Glutamatergic neuron (in vitro differentiated cells): ENCODE measurements at regions not wholly inside any gene's neighbourhood (a gene's known extent, or its start where the extent isn't known, plus 50 kb on each side); places are given as distances from the start of the nearest gene placed in this dataset.
A peak's percentile ranks its signal among the peaks of the same experiment; 100 is the strongest.

Experiments used
- DNase-seq: peaks from one replicate; pipeline ENCODE4 v3.0.0; 2022
- H3K27ac Mint-ChIP-seq: one replicate; pipeline ENCODE4 v1.8.0; 2020; ENCODE audit warnings: mild to moderate bottlenecking, mixed read lengths, inconsistent platforms; ENCODE audit not compliant: unreplicated experiment
- H3K27me3 Mint-ChIP-seq: one replicate; pipeline ENCODE4 v1.8.0; 2020; ENCODE audit warnings: mild to moderate bottlenecking, moderate library complexity, mixed read lengths, inconsistent platforms; ENCODE audit not compliant: unreplicated experiment
- H3K36me3 Mint-ChIP-seq: one replicate; pipeline ENCODE4 v1.8.0; 2020; ENCODE audit warnings: mild to moderate bottlenecking, mixed read lengths, inconsistent platforms; ENCODE audit not compliant: unreplicated experiment
- H3K4me1 Mint-ChIP-seq: one replicate; pipeline ENCODE4 v1.8.0; 2020; ENCODE audit warnings: mild to moderate bottlenecking, low read depth, mixed read lengths, inconsistent platforms; ENCODE audit not compliant: unreplicated experiment
- H3K4me3 Mint-ChIP-seq: one replicate; pipeline ENCODE4 v1.8.0; 2020; ENCODE audit warnings: mild to moderate bottlenecking, mixed read lengths, inconsistent platforms; ENCODE audit not compliant: unreplicated experiment
- H3K9me3 Mint-ChIP-seq: one replicate; pipeline ENCODE4 v1.8.0; 2020; ENCODE audit warnings: mild to moderate bottlenecking, moderate library complexity, mixed read lengths, inconsistent platforms; ENCODE audit not compliant: unreplicated experiment
- TF ChIP-seq, protein P1 (sequence below): fragments of 200-600 bp; sonication (generic); IDR thresholded peaks from one replicate; pipeline ENCODE4 v1.5.0; 2021; ENCODE audit not compliant: partially characterized antibody, unreplicated experiment

DNA sequence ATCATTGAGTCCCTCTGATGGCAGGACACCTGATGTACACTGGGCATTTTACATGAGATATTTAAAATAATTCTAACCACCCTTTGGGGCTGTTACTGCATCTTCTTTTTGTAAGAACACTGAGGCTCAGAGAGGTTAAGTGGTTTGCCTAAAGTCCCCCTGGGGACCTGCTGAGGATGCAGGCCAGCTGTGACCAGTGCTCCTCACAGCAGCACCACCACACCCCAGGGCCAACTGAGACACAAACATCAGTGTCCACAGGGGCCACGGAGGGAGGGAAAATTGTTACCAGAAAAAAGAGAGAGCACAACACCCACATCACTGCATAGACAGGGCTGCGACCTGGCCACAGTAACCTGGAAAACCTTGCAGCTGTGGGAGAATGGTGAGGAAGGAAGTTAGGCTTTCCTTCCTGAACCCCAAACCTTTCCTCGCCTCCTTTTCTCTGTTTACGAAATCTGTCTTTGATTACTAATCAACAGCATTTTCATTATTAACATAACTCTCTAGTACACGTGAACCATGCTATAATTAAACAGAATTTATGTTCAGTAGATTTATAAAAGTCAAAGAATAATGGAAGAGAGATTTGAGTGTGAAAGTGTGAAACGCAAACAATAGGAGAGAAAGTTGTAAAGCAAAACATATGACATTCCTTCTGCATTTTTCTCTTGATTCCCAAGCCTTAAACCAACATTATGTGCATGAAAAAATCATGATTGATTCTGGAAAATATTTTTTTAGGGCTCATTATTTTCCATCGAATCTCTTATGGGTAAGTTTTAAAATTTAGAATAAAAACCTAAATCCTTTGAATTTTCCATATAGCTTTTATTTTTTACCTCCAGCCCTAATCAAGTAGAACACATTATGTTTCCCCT, 228.1 kb upstream of the DAPK1 start:
- Mint-ChIP-seq H3K4me1 (peaks cover 11% of the 10 kb centered on the region), H3K27me3 (no peaks in the 10 kb centered on the region), H3K4me3 (no peak overlapping the region), H3K27ac (no peak overlapping the region), H3K36me3 (peaks cover 11% of the 10 kb centered on the region), H3K9me3 (no peaks in the 10 kb centered on the region)
- peak; percentile 43 for DNase-seq
- TF ChIP-seq, protein P1, sequence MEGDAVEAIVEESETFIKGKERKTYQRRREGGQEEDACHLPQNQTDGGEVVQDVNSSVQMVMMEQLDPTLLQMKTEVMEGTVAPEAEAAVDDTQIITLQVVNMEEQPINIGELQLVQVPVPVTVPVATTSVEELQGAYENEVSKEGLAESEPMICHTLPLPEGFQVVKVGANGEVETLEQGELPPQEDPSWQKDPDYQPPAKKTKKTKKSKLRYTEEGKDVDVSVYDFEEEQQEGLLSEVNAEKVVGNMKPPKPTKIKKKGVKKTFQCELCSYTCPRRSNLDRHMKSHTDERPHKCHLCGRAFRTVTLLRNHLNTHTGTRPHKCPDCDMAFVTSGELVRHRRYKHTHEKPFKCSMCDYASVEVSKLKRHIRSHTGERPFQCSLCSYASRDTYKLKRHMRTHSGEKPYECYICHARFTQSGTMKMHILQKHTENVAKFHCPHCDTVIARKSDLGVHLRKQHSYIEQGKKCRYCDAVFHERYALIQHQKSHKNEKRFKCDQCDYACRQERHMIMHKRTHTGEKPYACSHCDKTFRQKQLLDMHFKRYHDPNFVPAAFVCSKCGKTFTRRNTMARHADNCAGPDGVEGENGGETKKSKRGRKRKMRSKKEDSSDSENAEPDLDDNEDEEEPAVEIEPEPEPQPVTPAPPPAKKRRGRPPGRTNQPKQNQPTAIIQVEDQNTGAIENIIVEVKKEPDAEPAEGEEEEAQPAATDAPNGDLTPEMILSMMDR: no peak

DNA sequence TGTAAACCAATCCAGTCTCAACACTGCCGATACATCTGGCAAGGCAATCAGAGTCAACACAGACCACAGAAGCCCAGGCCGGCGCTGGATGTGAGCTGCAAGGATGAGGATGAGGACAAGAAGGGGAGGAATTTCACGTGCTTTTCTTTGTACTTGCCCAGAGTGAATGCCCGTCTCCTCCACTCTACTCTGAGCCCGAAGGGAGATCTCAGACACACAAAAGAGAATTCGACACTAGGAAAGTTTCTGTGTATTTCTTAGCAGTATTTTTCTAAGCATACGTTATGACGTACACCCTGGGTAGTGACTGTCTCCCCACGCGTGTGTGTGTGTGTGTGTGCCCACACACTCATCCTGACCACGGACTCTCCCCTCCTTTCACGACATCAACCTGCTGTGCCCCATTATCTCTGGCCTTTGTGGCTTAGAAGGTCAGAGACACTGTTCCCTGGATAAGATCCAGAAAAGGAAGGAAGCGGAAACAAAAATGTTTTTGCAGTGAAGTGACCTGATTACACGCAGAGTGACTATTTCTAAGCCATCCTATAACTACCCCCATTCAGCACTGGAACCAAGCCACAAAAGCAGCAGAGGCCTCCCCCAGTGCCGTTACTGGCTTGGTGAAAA, 227.3 kb upstream of the DAPK1 start:
- TF ChIP-seq, protein P1: no peak
- Mint-ChIP-seq H3K9me3 (peaks cover under 1% of the 10 kb centered on the region), H3K4me3 (no peak overlapping the region), H3K4me1 (peaks cover 11% of the 10 kb centered on the region), H3K36me3 (peaks cover 11% of the 10 kb centered on the region), H3K27ac (no peak overlapping the region), H3K27me3 (no peaks in the 10 kb centered on the region)
- DNase-seq: peak; percentile 36

DNA sequence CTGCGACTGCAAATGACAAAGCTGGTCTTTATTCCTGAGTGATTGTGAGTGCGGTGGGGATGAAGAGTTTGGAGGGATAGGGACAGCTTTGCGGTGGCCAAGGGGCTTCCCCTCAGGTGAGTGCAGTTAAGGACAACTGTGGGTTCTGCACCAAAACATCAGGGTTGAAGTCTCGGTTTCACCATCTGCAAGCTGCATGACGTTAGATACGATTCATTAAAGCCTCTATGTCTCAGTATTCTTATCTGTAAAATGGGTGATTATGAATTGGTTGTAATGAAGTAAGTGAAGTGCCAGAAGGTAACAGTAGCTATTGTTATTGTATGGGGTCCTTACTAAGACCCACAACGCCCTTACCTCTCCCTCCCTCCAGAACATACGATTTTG, 226.8 kb upstream of the DAPK1 start:
- peaks cover 11% of the 10 kb centered on the region for H3K36me3 Mint-ChIP-seq
- H3K9me3 Mint-ChIP-seq: peaks cover 2% of the 10 kb centered on the region
- DNase-seq: no peak
- H3K4me3 Mint-ChIP-seq: no peak overlapping the region
- H3K27me3 Mint-ChIP-seq: no peaks in the 10 kb centered on the region
- no peak overlapping the region for H3K27ac Mint-ChIP-seq
- peaks cover 11% of the 10 kb centered on the region for H3K4me1 Mint-ChIP-seq
- TF ChIP-seq, protein P1: no peak

DNA sequence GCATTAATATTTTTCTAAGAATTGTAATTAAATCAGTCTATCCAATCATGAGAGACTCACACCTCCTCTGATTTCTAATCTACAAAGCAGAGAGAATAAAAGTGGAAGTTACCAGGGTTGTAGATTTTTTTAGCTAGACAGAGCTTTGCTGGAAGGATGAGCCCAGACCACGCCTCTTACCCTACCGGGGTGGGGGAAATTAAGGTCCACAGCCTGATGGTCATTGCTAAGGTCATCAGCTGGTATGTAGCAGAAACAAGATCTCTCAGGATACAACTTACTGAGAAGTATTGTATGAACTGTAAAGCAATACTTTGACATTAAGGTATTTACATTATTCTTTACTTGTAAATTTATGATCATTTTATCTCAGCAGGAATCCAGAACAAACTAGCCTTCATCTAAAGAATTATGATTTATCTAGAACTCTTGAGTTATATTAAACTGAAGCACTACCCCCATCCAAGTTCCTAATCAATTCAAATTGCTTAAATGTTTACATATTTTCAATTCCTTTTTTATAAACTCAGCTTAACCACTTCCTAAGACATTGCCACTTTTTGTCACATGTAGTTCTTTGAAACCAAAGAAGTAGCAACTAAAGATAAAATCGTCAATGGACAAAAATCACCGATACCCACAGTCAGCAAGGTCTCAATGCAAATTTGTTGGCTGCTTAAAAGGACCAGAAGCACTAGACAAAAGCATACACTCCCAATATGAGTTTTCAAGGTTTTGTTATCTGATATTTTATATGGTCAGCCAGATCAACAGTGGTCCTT, 225.8 kb upstream of the DAPK1 start:
- Mint-ChIP-seq H3K4me3 (no peak overlapping the region), H3K27me3 (no peaks in the 10 kb centered on the region), H3K9me3 (peaks cover 2% of the 10 kb centered on the region), H3K36me3 (peaks cover 8% of the 10 kb centered on the region), H3K27ac (no peak overlapping the region), H3K4me1 (peaks cover 11% of the 10 kb centered on the region)
- TF ChIP-seq, protein P1: no peak
- no peak for DNase-seq
